GM03348 (cell line): ENCODE measurements at regions not wholly inside any gene's neighbourhood (a gene's known extent, or its start where the extent isn't known, plus 50 kb on each side); places are given as distances from the start of the nearest gene placed in this dataset.

ENCODE experiments used
- DNase-seq: peaks from one replicate; pipeline ENCODE4 v3.0.0; 2012; ENCODE audit warnings: low spot score

DNA sequence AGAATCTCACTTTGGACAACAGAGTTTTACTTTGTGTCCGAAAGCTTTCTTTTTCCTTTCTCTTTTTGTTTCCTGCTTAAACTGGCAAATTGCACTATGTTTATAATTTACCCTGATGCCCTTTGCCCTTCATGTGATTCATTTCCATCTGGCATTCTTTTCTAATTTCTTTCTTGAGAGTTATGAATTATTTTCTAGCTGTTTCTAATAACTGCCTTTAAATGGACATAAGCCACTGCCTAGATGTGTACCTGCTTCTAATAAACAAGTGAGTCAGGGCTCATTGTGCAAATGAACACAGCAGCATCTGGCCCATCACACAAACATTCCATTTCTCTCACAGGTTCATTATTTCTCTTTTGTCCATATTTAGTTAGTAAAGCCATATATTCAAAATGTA is 242.3 kb upstream of the GPRIN3 start:
- DNase-seq = no peak

DNA sequence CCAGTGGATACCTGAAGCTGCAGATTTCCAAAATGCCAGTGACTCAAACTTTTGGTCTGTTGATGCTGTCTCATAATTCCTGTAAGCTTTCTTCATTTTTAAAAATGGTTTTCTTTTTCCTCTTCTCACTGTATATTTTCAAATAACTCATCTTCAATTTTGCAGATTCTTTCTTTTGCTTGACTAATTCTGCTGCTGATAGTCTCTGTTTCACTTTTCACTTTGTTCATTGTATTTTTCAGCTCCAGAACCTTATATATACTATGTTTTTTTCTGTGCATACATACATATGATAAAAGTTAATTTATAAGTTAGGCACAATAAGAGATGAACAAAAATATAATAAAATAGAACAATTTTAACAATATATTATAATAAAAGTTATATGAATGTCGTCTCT is 237.7 kb upstream of the GPRIN3 start:
- no peak for DNase-seq

DNA sequence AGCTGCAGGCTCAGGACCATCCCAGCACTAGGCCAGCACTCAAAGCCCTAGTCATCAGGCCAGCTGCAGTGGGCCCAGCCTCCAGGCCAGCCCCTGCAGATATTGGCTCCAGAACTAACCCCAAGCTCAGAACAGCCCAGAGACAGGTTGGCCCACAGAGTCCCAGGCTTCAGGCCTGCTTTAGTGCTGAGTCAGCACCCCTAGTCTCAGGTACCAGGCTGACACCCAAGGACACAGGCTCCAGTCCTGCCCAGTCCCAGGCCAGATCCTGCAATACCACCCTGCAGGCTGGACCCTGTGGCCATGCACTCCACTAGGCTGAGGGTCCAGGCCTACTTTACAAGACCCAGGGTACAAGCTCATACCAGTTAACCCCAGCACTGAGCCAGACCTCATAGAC is 234.4 kb upstream of the GPRIN3 start:
- DNase-seq = no peak

DNA sequence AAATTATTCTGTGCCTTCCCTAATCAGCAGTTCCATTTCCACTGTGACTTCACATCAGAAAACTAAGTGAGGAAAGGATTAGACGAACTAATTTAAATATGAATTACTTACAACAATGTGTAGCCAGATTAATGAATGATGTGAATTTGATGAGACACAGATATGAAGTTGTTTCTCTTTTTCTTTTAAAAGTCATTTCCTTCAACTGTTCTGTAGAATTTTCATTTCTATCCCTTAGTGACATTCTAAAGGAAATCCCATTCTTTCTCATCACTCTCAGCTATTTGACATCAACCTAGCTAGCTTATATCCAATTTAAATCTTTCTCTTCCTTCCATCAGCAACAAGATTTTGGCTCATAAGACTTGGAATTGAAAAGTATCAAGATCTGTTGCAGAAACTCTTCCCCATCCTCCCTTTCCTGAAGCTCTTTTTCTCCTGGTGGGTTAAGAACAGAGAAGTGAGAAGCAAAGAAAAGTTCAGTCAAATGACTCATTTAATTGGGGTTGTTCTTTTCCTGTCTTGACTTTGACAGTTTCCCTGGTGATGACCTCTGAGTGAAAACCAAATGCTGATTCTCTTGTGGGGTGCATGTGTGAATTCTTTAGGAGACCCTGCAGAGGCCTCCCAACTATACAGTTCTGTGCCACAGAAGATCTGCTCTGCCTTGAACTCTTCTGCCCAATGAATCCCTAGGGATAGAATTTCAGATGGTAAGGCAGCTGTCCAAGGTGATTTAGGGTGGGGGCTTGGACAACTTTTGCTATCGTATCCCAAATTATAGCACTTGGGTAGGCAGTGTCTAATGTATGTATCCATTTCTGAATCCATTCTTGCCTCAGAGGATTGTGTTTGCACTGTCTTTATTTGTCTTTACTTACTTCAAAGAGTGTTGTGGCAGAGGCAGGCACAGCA is 232.5 kb upstream of the GPRIN3 start:
- DNase-seq = no peak

DNA sequence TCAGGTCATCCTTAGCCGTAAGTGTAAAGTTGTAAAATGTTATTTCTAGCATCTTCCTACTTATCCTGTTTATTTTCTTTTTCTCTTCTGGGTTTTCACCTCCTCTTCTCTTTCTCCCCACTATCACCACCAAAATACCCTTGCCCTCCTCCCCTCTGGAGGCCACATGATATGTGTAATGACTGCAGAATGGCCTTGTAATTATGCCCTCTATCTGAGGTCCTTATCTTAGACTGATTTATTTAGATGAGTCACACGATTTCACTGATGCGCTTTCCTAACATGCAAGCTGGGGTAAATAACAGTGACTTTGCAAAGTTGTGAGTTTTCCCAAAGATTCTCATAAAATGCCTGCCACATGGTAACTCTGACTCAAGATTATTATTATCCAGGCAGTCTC is 231.8 kb upstream of the GPRIN3 start:
- peak; percentile 24 for DNase-seq

DNA sequence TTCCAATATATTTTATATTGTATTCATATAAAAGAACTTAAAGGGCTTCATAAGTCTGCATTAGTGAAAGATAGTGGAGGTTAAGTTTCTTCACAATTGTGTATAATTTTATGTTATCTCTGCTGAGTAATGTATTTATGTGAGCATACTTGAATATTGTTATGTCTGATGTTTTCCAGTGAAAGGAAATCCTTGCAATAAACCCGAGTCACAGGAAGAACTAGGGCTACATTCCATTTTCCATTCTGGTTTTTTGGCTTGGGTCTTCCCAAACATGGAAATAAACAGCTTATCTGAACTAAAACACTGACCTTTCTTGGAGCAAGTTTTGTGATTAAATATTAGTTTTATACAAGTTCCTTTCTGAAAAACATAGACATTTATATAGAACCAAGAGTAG is 231.3 kb upstream of the GPRIN3 start:
- DNase-seq = no peak

DNA sequence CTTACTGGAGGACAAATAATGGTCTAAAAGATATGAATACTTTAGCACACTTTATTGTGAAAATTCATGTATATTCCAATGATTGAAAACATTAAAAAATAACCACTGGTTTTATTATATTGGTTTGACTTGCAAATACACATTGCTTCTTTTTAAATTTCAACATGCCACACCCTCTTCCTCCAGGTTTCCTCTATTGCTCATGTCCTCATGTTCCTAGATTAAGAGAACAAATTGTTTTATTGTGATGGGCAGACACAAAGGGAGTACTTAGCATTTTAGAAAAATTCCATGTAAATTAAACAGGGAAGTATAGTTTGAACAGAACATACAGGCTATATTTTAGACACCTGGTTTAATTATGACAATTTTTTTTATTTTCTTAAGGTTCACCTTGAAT is 230.6 kb upstream of the GPRIN3 start:
- no peak for DNase-seq

DNA sequence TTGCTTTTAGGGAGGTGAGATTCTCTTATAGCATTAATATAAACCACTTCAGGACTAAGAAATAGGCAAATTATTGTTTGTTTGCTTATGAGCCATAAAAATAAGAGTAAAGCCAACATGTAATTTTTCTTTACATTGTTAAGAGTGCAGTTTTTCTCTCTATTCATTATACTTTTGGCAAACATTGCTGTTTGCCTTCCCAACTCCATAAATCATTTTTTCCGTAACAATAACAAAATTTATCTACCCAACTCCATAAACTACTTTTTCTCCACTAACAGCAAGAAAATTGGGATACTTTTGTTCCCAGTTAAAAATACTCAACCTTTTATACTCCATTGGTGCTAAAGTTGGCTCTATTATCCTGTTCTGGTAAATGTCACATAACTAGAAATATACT is 229.7 kb upstream of the GPRIN3 start:
- no peak for DNase-seq

DNA sequence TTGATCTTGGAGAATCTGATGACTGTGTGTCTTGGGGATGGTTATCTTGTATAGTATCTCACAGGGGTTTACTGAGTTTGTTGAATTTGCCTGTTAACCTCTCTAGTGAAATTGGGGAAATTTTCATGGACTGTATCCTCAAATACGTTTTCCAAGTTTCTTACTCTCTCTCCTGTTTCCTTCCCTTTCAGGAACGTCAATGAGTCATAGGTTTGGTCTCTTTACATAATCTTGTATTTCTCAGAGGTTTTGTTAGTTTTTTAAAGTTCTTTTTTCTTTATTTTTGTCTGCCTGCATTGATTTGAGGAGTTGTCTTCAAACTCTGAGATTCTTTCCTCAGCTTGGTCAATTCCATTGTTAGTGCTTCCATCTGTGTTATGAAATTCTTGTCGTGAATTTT is 227.7 kb upstream of the GPRIN3 start:
- no peak for DNase-seq

DNA sequence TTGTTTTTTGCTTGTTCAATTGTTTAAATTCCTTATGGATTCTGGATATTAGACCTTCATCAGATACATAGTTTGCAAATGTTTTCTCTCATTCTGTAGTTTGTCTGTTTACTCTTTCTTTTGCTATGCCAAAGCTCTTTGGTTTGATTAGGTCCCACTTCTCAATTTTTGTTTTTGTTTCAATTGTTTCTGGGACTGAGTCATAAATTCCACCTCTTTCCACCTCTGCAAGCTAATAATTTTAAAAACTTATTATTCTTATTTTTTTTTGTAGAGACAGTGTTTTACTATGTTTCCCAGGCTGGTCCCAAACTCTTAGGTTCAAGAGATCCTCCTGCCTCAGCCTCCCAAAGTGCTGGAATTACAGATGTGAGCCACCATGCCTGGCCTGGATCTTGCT is 226.8 kb upstream of the GPRIN3 start:
- DNase-seq = no peak

DNA sequence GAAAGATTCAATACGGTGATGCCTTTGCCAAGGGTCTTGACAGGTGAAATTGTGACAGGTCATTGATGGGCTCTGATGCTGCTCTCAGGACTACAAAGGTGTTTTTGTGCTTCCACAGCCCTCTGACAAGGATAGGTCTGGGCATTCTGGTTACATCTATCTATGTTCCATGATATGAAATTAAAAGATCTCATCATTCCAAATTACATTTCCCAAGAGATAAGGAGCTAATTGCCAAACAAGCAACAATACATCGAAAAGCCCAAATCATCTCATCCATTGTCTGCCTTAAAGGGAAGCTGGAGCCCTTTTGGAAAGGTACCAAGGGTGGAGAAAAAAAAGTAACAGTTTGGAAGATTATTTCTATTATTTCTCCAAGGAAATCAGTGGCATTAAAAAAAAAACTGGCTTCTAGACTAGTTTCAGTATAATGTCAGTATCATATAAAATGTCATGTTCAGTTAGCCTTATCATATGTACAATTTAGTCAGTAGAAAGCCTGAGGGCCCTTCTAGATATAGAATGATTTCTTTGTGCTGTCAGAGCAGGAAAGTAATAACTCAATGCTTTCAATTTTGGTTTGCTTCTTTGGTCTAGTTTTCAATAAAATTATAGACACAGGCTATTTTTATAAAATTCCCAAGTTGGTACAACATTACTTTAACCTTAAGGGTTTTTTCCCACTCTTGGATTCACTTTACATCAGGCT is 224.5 kb upstream of the GPRIN3 start:
- no peak for DNase-seq

DNA sequence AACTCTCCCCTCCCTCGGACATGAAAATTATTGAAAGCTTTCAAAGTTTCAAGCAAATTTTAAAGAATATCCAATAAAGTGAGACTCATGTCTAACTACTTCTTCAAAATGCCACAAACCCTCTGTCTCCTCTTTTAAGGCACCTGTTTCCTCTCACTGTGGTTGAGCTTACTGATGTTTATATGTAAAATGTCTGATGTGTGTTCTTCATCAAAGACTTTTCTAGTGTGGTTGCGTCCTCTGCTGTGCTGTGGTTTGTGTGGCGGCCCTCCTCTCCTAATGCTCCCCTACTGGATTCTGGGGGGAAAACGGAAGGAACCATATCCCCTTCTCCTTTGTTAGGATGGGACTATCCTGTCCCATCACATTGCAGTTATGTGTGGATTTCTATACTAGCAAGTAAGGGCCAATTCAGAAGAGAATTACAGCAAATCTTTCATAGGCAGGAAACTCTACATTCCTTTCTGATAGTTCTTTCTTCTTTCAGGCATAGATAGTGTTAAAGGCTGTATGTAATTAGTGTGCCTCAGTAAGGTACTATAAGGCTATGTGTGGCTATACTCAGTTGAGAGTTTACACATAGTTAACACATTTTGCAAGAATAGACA is 221.0 kb upstream of the GPRIN3 start:
- no peak for DNase-seq

DNA sequence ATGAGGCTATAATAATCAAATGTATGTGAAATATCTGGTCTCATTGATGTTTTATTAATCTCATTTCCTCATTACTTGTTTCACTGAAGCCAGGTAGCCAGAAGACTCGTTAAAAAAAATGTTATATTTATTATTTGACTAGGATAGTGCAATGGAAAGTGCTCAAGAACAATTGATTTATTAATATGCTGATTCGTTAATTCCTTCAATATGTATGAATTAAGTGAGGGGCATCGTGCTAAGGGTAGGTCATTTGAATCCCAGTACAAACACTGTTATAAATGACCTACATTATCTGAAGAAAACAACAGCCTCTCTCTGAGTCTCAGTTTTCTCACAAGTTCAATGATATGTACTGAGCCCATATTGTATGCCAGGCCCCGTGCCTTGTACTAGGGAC is 214.2 kb upstream of the GPRIN3 start:
- DNase-seq = no peak

DNA sequence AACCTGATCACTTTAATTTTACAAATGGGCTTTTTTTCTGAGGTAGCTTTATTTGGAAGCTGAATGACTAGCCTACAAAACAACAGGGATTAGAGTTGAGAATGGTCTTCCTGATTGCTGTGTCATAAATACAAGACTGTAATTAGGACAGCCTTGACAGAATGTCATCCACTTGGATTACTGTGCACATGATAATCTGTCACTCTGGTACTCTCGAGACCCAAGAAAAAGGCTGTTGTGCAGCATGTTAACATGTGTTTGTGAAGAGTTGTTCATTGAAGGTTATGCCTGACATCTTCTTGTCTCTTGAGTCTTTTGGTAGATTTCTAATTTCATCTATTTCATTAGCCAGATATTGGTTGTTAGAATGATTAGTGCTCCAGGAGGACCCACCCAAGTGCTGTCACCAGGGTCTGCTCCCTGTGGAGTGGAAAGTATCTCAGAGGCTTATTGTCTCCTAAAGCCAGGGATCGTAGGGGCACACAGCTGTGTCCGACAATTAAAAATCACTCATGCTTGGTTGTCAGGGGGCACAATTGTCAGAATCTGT is 212.2 kb upstream of the GPRIN3 start:
- DNase-seq = no peak

DNA sequence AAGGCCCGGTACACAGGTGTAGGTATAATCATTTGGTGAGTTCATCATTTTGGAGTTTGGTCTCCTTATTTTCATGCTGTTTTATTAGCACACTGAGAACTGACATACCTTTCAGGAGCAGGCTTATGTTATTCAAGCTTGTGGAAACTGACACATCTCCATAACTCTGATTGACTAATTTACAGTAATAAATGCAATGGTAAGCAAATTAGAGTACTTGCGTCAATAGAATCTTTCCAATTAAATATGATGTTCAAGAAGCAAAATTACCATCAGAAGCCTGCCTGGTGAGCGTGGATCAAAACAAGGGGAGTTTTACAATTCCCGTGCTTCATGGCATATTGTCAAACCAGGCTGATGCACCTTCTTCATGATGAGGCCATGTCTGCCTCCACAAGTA is 210.7 kb upstream of the GPRIN3 start:
- no peak for DNase-seq

DNA sequence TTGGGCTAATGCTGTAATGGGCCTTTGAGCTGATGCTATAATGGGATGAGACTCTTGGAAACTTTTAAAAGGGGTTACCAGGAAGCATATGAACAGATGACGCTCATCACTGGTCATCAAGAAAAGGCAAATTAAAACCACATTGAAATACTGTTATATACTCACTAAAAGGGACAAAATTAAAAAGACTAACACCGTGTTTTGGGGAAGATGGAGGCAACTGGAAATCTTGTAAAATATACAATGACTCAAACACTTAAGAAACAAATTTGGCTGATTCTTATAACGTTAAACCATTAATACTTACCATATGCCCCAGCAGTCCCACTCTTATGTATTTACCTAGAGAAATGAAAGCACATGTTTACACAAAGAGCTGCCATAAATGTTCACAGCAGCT is 207.2 kb upstream of the GPRIN3 start:
- DNase-seq = no peak

DNA sequence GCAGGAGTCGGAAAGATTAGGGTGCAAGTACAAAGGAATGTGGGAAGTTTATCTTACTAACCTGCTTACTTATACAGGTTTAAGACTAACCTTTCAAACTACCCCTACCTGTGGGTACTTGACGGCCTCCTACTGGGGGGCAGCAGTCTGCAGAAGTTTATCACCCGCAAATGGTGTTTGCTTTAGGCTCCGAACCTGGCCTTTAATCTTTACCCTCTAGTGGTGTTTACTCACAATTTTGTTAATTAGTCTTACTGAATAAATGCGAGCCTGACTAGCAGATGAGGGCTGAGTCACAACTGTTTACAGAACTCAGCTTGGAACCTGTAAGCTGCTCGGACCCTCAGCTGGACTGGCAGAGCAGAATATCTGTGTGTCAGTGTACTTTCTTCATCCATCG is 204.2 kb upstream of the GPRIN3 start:
- DNase-seq = no peak

DNA sequence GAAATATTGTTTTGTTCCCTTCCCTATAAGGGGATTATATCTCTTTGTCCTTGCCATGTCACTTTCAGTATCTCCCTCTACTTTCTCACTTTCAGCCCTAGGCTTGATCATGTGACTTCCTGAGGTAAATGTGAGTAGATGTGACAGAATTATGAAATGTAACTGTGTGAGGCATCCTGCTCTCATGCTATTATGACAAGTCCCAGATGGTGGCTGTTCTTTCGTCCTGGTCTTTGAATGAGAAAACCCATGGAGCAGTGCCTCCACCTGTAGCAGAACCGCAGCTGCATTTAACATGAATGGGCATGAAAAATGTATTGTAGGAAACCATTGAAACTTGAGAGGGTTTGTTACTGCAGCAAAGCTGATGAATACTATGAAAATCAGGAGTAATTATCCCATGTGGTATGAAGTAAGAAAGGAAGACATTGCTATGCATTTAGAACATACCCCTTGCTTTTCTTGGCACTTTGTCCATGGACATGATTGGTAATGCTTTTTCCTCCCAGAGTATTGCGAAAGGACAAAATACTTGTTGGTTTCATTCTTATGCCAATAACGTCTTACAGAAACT is 202.2 kb upstream of the GPRIN3 start:
- DNase-seq = peak; percentile 70

DNA sequence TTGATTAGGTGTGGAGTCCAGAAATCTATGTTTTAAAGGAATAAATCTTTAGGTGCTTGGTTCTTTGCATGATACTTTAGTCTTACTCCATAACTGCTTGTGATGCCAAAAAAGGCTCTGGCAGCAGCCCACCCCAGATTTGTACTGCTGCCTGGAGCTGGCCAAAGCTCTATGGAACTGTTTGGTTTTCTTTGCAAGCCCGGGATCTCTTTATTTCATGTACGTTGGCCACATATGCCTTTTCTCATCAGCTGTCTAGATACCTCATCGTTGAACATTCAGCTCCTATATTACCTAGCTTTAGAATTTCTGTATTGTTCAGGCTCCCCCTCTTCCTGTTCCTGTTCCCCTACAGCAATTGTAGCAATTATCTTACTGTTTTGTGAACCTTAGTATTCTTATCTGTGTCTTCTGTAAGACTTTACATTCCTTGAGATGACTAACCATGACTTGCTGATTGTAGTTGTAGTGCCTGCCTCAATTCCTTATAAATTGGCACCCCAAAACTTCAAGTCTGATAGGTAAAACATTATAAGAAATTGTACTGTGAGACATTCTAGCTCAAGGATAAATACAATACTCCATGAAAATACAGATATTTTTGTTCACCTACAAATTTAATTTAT is 199.4 kb upstream of the GPRIN3 start:
- no peak for DNase-seq

DNA sequence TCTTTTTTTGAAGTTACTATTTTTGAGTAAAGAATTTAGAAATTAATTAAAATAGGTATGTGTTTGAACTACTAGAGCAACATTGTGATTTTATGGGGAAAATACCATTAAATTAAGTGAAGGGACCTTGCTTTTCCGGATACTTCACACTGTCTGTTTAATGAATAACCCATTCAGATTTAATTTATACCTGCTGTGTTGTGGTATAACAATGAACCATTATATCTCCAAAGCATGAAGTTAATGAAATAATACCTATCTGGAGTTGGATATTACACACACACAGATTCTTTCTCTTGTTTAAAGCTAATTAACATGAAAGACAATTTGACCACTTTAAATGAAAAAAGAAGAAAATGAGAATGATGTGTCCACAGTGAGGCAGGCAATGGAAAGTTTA is 195.0 kb upstream of the GPRIN3 start:
- no peak for DNase-seq

DNA sequence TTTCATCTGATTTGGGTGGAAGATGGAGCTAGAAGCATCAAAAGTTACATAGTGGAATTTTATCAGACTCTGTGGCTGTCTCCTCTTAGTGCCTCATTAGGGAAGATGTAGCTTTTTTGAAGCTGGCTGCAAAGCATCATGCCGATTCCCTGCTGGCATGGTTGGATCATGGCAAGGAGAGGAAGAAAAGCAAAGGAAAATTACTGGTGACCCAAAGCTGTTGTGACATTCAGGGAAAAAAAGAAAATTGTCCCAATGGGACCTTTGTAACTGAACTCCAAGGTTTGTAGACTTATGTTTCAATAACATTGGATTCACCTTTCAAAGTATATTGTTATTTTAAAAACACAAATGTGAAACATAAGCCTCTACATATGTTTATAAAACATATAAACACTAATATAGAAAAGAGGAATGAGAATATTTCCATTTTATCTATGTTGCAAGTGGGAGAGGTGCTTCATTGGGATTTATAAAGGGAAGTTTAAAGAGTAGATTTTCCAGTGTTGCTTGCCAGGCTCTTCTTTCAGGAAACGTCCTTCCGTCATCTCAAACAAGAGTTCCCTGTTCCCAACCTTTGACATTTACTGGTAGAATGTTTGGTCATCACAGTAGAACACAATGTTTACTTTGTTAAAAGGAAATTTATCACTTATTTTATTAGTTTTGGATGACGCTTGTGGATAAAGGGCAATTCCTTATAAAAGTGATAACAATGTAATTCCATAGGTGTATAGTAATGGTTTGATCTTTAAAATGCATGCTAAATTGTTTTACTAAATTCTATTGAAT is 190.1 kb upstream of the GPRIN3 start:
- DNase-seq = no peak
